ENCODE measurements at regions not wholly inside any gene's neighbourhood (a gene's known extent, or its start where the extent isn't known, plus 50 kb on each side); places are given as distances from the start of the nearest gene placed in this dataset.

GRCh38 chr1:232451506-232451905 lies 178.4 kb downstream of the SIPA1L2 start:
- no peak for DNase-seq (ENCODE audit: low spot score)
- FAIRE-seq: no peak

DNA sequence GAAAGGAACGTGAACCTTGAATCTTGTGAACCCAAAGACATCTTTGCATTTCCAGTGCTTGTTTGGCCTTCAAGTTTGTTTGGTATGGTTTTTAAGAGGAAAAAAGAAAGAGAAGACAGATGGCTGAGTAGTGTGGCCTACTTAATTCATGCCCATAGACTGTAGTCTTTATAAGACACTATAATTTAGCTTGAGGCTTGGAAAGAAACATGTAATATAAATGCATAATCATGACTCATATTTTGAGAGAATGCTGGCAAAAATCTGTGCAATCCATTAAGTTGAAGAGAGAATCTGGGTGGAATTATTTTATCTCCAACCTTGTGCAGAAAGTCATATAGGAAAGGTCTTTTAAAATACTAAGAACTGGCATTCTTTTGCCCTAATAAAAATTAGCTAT lies 179.3 kb downstream of the SIPA1L2 start:
- no peak for DNase-seq (ENCODE audit: low spot score)
- FAIRE-seq: no peak

GRCh38 chr1:232447125-232447524 lies 182.8 kb downstream of the SIPA1L2 start:
- FAIRE-seq: no peak
- DNase-seq (ENCODE audit: low spot score): no peak

GRCh38 chr1:232445361-232446106 lies 184.4 kb downstream of the SIPA1L2 start:
- no peak for DNase-seq (ENCODE audit: low spot score)
- no peak for FAIRE-seq

GRCh38 chr1:232443372-232443771 lies 186.6 kb downstream of the SIPA1L2 start:
- no peak for FAIRE-seq
- no peak for DNase-seq (ENCODE audit: low spot score)

- FAIRE-seq (no peak), DNase-seq (ENCODE audit: low spot score) (no peak)
Measured at GRCh38 chr1:232441036-232441411, 188.9 kb downstream of the SIPA1L2 start.

DNA sequence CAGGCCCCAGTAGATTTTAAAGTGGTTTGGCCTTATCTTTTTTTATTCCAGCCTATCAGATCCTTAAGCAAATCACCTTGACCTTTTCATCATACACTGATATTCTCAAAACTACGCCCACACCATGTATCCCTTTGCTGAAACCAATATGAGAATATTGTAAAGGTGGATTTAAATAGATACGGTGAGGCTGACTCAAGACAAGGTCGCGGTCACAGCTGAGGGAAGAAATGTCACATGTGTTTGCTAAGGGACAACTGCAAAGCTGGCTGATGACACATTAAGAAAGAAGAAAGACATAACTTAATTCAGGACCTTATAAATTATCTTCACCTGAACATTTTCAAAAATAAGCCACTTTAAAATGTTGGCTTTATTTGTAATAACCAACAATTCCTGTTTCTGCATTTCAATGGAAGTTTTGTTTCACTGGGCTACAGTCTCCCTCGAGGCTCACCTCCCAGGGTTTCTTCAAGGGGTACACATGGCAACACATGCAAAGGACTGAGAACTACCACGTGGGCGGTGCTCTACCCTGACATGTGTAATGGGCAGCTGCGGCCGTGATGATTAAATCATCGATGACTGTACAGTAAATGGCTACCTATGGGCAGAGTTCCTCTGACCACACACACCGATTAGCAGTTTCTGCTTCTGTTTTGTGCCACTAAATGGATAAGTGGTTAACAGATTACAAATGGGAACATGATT lies 189.5 kb downstream of the SIPA1L2 start:
- DNase-seq (ENCODE audit: low spot score): no peak
- no peak for FAIRE-seq

DNA sequence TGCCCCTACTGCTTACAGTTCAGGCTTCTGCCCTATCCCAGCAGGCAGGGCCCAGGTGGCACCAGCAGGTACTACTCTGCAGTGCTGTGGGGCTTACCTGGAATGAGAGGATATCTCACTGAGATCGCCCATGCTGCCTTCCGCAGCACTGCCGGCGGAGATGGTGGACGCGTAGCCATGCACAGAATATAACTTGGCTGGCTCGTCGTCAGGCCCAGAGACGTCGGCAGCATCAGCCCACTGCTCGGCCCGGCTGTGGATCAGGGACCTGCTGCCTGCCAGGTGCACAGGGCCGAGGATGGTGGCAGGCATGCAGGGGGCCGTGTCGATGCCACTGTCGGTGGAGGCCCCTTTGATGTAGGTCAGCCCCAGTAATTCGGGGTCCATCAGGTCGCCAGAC lies 190.9 kb downstream of the SIPA1L2 start:
- FAIRE-seq: no peak
- no peak for DNase-seq (ENCODE audit: low spot score)

DNA sequence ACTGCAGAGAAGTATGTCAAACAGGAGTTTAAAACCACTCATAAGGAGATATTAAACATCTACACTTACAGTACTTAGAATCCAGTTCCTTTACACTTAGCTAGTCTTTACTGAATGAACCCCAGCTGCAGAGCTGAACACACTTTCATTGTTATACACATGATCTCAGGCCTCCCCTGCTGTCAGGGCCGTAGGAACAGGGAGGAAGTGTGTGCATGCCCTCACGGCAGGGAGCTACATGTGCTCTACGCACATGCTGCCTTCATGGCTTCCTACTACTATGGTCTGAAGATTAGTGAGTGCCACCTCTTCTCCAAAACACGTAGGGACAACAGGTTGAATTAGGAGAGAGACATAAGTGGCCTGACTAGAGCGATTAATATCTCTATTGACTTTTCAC lies 191.5 kb downstream of the SIPA1L2 start:
- no peak for FAIRE-seq
- DNase-seq (ENCODE audit: low spot score): no peak

DNA sequence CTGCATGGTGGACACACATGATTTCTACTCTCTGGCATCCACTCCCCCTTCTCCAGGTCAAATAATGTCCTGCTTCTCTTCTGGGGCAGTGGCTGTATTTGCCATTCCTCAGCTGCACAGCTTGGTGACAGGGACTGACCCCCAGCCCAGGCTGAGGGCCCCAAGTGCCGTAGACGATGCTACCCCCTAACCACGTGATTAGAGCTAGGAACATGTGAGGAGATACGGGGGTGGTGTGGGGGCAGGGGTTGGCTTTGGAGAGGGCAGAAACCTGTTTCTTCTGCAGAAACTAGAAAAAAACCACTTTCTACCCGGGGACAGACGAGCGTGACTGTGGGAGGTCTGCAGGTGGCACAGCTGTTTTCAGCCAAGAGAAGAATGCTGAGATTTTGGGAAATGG lies 192.4 kb downstream of the SIPA1L2 start:
- FAIRE-seq: no peak
- no peak for DNase-seq (ENCODE audit: low spot score)

DNA sequence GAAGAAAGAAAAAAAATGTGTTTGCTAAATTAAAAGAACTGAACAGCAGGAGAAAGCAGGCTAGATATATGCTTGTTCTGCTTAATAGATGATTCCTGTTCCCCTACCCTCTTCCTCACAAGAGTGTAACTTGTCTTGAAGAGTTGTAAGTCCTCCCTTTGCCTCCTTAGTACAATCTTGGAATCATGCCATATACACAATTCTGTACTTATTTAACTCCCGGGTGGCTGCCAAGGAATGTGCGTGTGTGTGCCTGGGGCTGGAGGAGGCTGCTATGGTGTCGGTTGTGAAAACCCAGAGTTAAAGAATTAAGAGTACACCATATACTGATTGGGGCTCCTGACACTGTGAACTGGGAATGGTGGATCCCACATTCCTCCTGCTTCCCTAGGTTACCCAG lies 194.2 kb downstream of the SIPA1L2 start:
- FAIRE-seq (no peak), DNase-seq (ENCODE audit: low spot score) (no peak)

DNA sequence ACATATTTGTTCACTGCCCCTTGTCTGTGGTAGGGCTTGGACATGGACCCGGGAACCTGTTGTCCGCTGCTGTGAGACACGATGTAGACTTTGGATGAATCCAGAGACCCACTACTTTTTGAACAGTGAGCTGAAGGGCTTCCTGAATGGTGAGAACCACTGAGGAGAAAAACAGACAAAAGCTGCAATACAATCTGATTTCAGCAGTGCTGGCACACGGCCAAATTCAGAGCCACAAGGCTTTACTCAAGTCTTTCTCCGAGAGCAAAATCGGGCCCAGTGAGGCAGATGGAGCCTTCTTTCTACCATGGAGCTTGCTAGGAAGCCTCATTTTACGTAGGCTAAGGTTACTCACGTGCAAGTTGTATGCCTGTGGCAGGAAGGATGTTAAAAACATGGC lies 197.6 kb downstream of the SIPA1L2 start:
- no peak for DNase-seq (ENCODE audit: low spot score)
- FAIRE-seq: no peak

DNA sequence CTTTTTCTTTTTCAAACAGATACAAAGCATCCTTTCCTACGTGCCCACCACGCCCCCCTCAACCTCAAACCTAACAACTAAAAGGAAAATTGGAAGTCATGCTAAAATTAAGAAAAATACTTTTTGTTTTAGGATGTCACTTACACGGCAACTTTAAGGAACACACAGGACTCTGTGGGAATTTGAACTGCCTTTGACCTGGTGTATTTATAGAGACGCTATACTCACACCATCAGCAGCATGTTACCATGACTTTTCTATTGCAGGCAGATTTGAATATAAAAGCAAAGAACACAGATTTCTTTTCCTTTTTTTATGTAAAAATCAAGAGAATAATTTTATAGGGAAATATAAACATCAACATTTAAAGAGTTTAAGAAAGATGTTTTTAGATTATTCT lies 198.2 kb downstream of the SIPA1L2 start:
- DNase-seq (ENCODE audit: low spot score): no peak
- FAIRE-seq: no peak

DNA sequence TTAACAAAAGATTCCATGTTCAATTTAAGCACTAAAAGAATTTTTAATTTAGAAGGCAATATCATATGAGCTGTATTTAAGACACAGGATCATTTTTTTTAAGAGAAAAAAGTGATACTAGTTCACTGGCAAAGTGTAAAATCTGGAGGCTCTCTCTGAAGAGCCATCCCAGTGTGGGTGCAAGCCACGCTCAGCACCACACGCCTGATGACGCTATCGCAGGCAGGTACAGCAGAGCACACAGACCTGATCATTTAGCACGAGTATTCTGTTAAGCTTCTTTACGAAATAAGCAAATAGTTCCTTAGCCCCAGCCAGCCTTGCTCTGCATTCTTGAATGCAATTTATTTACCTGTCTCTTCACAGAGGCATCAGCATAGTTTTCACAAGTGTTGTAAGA lies 198.6 kb downstream of the SIPA1L2 start:
- no peak for DNase-seq (ENCODE audit: low spot score)
- no peak for FAIRE-seq

- no peak for FAIRE-seq
- no peak for DNase-seq (ENCODE audit: low spot score)
Measured at GRCh38 chr1:232430467-232430866, 199.5 kb downstream of the SIPA1L2 start.

- FAIRE-seq: no peak
- no peak for DNase-seq (ENCODE audit: low spot score)
Measured at GRCh38 chr1:232428786-232429530, 201.0 kb downstream of the SIPA1L2 start.

DNA sequence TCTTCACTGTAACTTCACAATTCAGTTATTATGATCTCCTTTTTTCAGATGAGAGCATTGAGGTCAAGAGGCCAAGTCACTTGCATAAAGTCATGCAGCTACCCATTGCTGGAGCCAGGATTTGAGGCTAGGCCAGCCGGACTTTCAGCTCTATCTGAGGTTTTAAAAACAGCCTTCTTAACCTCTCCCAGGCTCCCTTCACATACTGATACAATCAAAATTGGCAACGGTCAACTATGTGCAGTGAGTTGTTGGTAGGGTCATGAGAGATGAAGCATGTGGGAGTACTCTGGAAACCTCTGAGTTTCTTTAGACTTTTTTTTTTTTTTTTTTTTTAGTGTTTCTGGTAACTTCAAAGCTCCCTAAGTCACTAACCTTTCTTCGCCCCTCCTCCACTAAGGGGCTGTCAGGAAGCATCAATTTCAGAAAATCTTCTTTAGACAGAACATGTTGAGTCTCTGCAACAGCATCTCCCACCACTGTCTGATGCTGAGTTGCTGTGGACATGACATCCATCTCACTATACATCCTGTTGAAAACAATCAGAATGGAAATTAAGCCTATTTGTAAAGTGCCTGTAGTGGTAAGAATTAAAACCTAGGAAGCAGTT lies 201.8 kb downstream of the SIPA1L2 start:
- no peak for FAIRE-seq
- DNase-seq (ENCODE audit: low spot score): no peak

DNA sequence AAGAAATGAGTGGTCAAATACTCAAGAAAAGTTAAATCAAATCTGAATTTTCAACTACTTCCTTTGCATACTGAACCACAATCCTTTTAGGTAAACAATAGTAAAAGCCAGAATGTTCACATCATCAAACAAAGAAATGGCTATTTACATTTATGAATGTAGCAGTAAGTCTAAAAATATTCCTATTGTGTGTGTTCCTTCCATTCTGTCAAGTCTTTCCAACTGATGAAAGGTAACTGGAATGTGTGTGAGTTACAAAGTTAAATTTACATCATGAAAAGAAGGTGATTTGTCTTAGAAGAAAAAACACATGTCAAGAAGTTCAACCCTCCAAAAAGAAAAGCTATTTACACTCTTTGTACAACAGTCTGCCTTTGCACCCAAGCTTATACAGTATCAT lies 203.1 kb downstream of the SIPA1L2 start:
- FAIRE-seq (no peak), DNase-seq (ENCODE audit: low spot score) (no peak)

DNA sequence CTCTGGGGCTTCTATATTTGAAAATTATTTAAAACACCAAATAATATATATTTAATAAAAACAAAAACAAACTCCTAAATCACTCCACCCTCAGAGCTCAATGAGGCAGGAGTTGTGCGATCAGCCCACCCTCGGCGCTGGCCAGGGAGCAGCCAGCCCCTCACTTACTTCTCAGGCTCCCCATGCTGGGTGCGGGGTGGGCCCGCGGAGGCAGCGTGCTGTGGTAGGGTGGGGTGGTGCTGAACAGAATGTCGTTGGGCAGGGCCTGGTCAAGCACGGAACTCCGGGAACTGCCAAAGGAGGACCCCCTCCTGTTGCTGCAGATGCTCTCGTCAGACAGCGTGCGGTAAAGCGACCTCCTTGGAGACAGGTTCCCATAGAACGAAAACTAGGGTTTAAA lies 204.5 kb downstream of the SIPA1L2 start:
- FAIRE-seq (no peak), DNase-seq (ENCODE audit: low spot score) (no peak)

- DNase-seq (ENCODE audit: low spot score): no peak
- no peak for FAIRE-seq
Measured at GRCh38 chr1:232423591-232423990, 206.3 kb downstream of the SIPA1L2 start.

- FAIRE-seq: no peak
- DNase-seq (ENCODE audit: low spot score): no peak
Measured at GRCh38 chr1:232422898-232423297, 207.0 kb downstream of the SIPA1L2 start.

GRCh38 chr1:232422098-232422497 lies 207.8 kb downstream of the SIPA1L2 start:
- DNase-seq (ENCODE audit: low spot score): no peak
- FAIRE-seq: no peak

Measured in urothelium cell line (cell line).